Calu3 (cell line): ENCODE measurements at regions not wholly inside any gene's neighbourhood (a gene's known extent, or its start where the extent isn't known, plus 50 kb on each side); places are given as distances from the start of the nearest gene placed in this dataset.

Experiments
- BruUV-seq: library from RNA; stranded (reverse); fragments of 400-500 nt; replicated peaks from 2 replicates; lab custom pipeline; 2021; lab: Mats Ljungman, UMichigan
- CTCF ChIA-PET: fragments of 300-600 bp; sonication (Branson Sonifier 250); formaldehyde crosslinking; loops from one replicate; lab custom pipeline; 2022; ENCODE audit warnings: antibody characterized with exemption; lab: Charles Lee
- DNase-seq: peaks from one replicate; pipeline ENCODE4 v3.0.0; 2022
- H3K27ac Mint-ChIP-seq: one replicate; pipeline ENCODE4 v1.8.0; 2022; ENCODE audit warnings: mixed read lengths; ENCODE audit not compliant: unreplicated experiment
- H3K27me3 Mint-ChIP-seq: one replicate; pipeline ENCODE4 v1.8.0; 2022; ENCODE audit warnings: mixed read lengths; ENCODE audit not compliant: unreplicated experiment
- H3K36me3 Mint-ChIP-seq: one replicate; pipeline ENCODE4 v1.8.0; 2022; ENCODE audit warnings: mild to moderate bottlenecking, moderate library complexity, mixed read lengths; ENCODE audit not compliant: insufficient read depth, unreplicated experiment
- H3K4me1 Mint-ChIP-seq: one replicate; pipeline ENCODE4 v1.8.0; 2022; ENCODE audit warnings: mild to moderate bottlenecking, low read depth, mixed read lengths; ENCODE audit not compliant: unreplicated experiment
- H3K4me3 Mint-ChIP-seq: one replicate; pipeline ENCODE4 v1.8.0; 2022; ENCODE audit warnings: mild to moderate bottlenecking, low read depth, moderate library complexity, mixed read lengths; ENCODE audit not compliant: unreplicated experiment
- H3K9me3 Mint-ChIP-seq: one replicate; pipeline ENCODE4 v1.8.0; 2022; ENCODE audit warnings: low read depth, mixed read lengths; ENCODE audit not compliant: unreplicated experiment
- CTCF ChIP-seq: fragments of 200-600 bp; IDR thresholded peaks from one replicate; pipeline ENCODE4 v1.8.0; 2022; ENCODE audit warnings: antibody characterized with exemption; ENCODE audit not compliant: unreplicated experiment
- intact Hi-C: fragments of 100-400 bp; cut with micrococcal nuclease; formaldehyde crosslinking; loops from one replicate; pipeline ENCODE4 v1.10.0; 2022; ENCODE audit not compliant: unreplicated experiment

GRCh38 chr10:9275861-9276260, 1221.4 kb downstream of the GATA3 start:
- Mint-ChIP-seq H3K27me3 (no peaks in the 10 kb centered on the region), H3K4me3 (no peak overlapping the region), H3K9me3 (peaks cover 2% of the 10 kb centered on the region), H3K27ac (no peak overlapping the region), H3K4me1 (no peaks in the 10 kb centered on the region), H3K36me3 (no peaks in the 10 kb centered on the region)
- no TSS peak for BruUV-seq
- TF ChIP-seq CTCF = no peak
- CTCF ChIA-PET = no interaction called here
- intact Hi-C loops = no loop called here
- no peak for DNase-seq

GRCh38 chr10:9285690-9286089, 1231.2 kb downstream of the GATA3 start:
- Mint-ChIP-seq H3K9me3 (peaks cover 2% of the 10 kb centered on the region), H3K36me3 (no peaks in the 10 kb centered on the region), H3K4me1 (no peaks in the 10 kb centered on the region), H3K27me3 (no peaks in the 10 kb centered on the region), H3K27ac (no peak overlapping the region), H3K4me3 (no peak overlapping the region)
- TF ChIP-seq CTCF = no peak
- no peak for DNase-seq
- no TSS peak for BruUV-seq
- CTCF ChIA-PET = no interaction called here
- intact Hi-C loops = no loop called here

GRCh38 chr10:9289811-9290210, 1235.3 kb downstream of the GATA3 start:
- no peak for DNase-seq
- CTCF ChIA-PET = interaction anchor here (1.3 kb wide), 1 partner anchor 13 kb away, joined by 4 read pairs; no protein-coding TSS in a partner anchor
- no peaks in the 10 kb centered on the region for H3K36me3 Mint-ChIP-seq
- intact Hi-C loops = no loop called here
- H3K9me3 Mint-ChIP-seq = no peaks in the 10 kb centered on the region
- BruUV-seq = no TSS peak
- H3K4me3 Mint-ChIP-seq = no peak overlapping the region
- no peaks in the 10 kb centered on the region for H3K4me1 Mint-ChIP-seq
- no peak for TF ChIP-seq CTCF
- no peaks in the 10 kb centered on the region for H3K27me3 Mint-ChIP-seq
- H3K27ac Mint-ChIP-seq = no peak overlapping the region

- Mint-ChIP-seq H3K9me3 (no peaks in the 10 kb centered on the region), H3K4me3 (no peak overlapping the region), H3K27ac (no peak overlapping the region), H3K36me3 (no peaks in the 10 kb centered on the region), H3K27me3 (no peaks in the 10 kb centered on the region), H3K4me1 (no peaks in the 10 kb centered on the region)
- TF ChIP-seq CTCF = no peak
- intact Hi-C loops = no loop called here
- CTCF ChIA-PET = no interaction called here
- BruUV-seq = no TSS peak
- DNase-seq = no peak
Observed at GRCh38 chr10:9291081-9291480, 1236.6 kb downstream of the GATA3 start.
